NCI-H526 treated with DMSO at 0.1 percent for 48 hours (cell line): ENCODE measurements at regions not wholly inside any gene's neighbourhood (a gene's known extent, or its start where the extent isn't known, plus 50 kb on each side); places are given as distances from the start of the nearest gene placed in this dataset.

Experiments
- DNase-seq: peaks from one replicate; lab custom pipeline; 2025; lab: John Stamatoyannopoulos, UW

DNA sequence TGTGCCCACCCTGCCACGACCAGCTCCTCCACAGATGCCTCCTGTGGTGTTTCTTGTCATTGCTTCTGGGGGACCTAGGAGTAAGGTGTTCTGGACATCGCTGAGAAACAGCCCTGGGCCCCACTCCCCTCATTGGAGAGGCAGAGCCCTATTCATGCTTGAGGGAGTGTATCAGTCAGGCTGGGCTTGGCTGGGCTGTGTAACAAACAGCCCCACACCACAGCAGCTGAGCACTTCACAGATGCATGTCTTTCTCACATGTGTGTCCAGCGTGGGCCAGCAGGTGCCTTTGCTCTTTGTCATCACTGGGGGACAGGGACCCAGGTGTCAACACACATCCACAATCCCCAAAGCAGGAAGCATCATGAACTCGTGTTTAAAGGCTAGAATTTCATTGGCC lies 65.1 kb upstream of the FBRSL1 start:
- no peak for DNase-seq

DNA sequence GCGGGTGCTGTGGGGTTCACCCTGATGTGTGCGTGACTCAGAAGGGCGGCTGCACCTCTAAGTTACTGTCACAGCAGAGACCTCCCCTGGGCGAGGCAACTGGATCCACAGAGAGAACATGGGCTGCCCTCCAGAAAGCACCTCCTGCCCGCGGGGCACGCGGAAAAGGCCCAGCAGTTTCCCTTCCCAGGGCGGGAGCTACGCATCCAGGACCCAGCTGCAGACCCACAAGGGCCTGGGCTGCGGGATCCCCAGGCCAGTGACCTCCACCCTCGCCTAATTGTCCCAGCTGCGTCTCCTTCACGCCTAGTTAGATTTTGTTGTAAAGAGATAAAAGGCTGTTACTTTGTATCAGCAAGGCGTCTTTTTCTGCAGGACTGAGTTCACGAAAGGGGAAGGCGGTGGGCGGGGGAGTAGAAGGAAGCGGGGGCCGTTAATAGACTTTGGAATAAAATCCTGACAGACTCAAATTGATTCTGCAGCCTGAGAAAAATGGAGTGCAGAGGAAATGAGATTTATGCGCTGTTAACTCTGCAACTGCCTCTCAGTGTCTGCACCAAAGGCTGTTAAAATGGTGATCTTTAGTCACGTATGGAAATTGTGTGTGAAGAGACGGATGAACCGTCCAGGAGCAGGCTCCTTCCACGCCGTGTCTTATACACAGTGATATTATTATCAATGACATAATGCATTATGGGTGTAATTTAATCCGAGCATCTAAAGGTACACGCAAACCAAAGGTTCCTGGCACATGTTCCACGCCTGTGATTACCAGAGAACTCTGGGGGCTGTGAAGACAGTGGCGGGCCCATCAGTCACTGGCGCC lies 65.9 kb upstream of the FBRSL1 start:
- no peak for DNase-seq

DNA sequence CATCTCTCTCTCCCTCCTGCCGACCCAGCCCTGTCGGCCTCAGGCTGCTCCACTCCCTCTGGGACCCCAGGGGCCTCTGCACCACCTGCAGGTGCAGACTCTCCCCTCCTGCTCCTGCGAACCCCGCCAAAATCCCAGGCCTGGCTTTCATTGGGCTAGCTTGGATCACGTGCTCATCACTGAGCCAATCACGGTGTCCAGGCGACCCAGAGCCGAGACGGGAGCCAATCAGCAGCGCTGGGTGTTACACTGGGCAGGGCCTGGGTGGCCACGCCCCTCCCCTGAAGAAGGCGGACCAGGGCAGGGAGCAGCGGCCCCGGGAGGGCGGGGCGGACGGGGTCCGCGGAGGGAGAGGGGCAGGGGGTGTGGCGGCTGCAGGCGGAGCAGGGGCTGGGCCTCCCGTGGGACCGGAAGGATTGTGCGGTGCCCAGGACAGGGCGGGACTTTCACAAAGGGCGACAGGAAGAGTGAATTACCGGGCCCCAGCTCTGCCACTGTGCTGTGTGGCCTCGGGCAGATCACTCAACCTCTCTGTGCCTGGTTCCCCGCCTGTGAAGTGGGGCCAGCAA lies 66.6 kb upstream of the FBRSL1 start:
- peak; percentile 46 for DNase-seq

DNA sequence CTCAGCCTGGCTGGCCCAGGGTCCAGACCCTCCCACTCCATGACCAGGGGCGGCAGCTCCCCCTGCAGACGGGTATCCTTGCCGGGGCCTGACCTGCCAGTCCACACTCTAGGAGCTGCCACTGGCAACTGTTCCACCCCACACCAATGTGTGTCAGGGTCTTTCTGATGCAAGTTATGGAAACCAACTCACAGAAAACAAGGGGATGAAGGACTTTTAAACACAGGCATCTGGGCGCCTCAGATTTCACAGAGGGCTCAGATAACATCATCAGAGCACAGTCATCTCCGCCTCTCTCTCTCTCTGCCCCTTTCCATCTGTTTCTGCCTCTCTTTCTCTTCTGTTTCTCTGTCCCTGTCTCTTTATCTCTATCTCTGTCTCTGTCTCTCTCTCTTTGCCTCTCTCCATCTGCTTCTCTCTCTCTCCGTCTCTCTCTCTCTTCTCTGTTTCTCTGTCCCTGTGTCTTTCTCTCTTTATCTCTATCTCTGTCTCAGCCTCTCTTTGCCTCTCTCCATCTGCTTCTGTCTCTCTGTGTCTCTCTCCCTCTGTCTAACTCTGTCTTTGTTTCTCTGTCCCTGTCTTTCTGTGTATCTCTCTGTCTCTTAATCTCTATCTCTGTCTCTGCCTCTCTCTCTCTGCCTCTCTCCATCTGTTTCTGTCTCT lies 67.4 kb upstream of the FBRSL1 start:
- no peak for DNase-seq

DNA sequence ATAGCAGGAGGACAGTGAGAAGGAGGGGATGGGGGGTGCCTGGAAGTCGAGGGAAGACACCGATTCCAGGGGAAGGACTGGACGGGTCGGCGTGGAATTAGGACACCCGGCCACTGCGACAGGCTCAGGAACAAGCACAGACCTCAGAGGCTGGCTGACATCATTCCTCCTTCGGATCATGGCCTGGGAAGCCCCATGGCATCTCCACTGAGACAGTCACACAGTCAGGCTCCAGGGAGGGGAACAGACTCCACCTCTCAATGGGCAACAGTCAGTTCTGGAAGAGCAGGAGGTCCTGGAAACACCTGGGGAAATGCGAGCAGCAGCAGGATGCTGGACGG lies 67.9 kb upstream of the FBRSL1 start:
- no peak for DNase-seq

DNA sequence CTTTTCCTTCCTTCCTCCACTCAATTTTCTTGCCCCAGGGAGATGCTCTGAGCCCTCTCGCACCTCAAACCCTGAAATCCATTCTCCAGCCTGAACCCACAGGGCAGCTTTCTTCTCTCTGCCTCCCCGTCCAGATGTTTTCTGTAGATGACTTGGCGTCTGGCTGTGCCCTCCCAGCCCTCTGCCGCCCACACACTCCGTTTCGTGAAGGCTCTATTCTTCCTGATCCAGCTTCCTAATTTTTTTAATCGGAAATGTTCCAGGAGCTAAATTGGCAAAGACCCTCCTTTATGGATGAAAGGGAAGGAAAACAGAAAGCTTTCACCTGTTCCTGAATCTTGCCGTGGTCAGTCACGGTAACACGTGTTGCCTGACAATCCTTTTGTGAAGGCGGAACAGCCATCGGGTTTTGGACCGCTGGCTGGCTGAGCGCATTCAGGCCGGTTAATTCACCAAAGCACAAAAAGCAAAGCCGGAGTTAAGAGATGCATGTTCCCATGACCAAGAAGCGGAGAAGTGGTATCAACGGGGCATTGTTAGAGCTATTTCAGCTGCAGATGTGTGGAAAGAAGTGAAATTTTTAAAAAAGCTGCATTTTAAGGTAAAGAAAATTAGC lies 70.2 kb upstream of the FBRSL1 start:
- DNase-seq: no peak

DNA sequence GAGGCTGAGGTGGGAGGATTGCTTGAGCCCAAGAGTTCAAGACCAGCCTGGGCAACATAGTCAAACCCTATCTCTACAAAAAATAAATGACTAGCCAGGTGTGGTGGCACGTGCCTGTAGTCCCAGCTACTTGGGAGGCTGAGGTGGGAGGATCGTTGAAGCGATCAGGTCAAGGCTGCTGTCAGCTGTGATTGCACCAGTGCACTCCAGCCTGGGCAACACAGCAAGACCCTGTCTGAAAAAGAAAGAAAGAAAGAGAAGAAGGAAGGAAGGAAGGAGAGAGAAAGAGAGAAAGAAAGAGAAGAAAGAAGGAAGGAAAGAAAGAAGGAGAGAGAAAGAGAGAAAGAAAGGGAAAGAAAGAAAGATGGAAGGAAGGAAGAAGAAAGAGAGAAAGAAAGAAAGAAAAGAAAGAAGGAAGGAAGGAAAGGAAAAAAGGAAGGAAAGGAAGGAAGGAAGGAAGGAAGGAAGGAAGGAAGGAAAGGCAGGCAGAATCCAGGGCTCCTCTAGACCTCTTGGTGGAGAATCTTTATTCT lies 71.5 kb upstream of the FBRSL1 start:
- no peak for DNase-seq

DNA sequence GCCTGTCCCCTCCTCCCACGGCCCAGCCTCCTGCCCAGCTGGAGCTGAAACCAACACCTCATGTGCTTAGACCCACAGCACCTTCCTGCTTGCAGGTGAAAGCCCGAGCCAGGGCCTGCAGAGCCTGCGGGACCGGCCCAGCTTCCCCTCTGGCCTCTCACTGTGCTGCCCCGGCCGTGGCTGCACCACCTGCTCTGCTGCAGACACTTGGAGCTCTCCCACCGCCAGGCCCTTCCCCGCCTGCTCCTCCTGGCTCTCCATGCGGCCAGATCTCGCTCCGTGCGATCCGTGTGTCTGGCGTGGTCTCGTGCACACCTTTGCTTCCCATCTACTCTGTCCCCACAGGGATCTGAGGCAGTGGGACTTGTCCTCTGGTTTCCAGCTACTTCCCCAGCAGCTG lies 72.2 kb upstream of the FBRSL1 start:
- no peak for DNase-seq

DNA sequence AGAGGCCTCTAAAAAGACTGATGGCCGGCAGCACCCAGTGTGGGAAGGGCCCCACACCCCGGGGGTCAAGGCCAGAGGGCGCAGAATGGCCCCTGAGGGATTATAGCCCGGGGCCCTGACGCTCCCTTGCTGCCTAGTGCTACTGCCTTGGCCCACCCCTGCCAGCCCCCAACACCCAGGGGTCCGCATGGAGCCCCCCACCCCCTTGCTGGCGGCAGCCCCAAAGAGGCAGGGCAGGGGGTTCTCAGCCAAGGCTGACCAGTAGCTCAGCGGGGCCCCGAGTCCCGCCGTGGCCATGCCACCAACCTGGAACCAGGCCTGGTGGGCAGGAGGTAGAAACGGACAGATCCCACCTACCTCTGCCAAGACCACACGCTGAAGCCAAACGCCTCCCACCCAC lies 73.1 kb upstream of the FBRSL1 start:
- DNase-seq: no peak

DNA sequence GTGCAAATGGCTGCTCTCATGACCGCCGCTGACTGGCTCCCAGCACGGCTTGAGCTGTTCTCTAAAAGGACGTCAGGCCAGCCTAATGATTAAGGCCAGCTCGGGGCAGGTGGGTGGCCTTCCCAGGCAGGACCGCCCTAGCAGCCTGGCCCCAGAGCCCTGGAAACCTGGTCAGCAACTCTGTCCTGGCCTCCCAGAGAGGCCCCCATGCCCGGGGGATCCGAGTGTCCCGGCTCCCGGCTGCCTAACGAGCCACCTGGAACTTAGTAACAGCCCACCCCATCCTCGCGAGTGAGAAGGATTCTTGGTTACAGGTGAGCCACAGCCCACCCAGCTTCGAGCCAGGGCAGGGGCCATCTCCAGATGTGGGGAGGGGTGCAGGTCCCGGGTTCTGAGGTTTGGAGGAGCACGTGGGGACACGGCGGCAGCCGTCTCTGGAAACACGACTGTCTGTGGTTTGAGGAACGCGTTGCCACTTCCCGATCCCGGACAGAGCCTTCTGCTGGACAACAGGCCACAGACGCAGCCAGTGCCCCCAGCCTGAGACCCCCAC lies 73.8 kb upstream of the FBRSL1 start:
- DNase-seq: no peak

DNA sequence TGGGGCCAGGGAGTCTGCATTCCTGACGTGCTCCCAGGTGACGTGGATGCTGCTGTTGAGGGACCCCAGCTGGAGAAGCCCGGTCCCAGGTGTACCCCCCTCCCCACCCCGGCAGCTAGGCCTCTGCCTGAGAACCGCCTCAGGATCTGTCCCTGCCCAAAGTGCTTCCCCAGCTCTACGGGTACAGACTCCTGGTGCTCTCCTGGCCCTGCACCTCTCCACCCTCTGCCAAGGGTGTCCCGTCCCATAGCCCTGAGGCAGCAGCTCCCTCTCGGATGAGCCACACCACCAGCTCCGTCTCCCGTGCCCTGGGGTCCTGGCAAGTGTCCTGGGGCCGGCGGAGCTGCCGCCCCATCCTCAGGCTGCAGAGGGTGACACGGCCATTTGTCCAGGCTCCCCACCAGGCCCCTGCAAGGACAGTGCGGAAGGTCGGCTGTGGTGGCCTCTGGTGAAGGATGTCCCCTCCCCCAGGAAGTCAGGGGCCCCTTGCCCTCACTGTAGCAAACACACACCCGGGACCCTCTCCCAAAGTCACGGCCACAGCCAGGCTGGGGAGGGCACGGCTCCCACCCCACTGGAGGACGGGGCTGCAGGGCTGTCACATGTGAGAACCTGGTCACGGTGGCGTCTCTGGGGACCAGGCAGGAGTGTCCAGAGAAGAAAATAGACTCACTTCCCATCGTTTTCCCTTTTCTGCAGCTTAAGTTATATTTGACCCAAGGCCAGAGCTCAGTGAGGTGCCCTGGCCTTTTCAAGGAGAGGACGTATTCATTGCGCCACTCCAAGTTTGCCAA lies 74.4 kb upstream of the FBRSL1 start:
- DNase-seq: no peak

DNA sequence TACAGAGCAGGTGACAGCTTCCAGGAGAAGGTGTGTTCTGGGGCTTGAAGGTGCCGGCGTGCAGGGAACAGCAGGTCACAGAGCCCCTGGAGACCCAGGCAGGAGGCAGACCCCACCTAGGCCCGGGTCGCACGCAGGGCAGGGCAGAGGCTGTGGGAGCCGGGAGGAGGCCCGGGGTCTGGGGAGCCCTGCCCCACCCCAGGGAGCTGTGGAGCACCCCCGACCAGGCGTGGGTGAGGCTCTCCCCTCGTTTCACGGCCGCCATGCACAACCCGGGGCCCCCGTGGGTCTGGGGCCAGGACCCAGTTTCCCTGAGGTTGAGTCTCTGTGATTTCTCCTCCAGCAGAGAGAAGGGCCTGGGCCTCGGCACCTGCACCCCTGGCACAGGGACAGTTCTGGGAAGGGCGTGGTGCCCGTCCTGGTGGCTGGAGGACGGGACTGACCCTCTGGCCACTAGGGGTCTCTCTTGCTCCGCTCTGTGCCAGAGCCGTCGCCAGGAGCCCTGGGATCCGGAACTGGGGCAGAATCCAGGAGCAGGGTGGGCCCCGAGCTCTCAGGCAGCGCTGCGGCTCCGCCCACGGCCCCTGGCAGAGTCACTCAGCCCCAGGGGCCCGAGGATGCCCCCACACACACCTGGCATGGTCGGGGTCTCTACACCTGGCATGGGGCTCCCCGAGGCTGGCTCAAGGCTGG lies 75.2 kb upstream of the FBRSL1 start:
- peak; percentile 35 for DNase-seq

DNA sequence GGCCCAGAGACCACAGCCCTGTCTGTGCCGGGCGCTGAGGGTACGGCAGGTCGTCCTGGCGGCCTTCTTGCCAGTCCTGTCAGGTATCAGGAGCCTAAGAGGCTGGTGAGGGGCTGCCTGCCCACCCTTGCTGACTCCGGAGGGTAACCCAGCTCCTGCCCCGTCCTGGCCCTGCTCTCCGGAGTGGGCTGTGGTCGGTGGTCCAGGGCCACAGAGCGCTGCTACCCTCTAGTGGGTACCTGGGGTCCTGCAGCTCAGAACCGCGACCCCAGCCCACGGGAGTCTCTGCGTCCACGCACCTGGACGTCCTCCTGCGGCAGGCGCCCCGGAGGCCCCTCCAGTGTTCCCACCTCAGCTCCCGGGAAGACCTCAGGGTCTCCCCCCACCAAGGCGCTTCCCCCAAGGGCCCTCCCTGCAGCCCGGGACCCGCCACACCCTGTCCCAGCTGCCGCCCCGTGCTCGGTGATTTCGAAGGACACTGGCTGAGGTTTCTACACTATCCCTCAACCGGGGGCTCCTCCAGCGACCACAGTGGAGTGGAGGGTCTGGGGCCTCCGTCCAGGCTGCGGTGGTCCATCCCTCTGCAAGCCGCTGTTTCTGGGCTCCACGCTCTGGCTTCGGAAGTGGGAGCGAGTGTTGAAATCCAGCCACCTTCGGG lies 75.9 kb upstream of the FBRSL1 start:
- DNase-seq: no peak

DNA sequence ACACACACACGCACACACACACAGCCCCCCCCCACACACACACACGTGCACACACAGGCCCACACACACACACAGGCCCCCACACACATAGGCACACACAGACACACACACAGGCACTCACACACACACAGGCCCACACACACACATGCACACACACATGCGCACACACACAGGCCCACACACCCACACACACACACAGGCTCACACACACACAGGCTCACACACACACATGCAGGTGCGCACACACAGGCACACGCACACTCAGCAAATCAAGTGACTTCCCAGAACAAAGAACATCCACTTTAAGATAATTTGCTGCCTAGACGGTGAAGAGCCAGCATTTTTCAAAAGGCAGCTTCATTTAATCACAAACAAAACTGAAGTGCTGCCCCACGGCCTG lies 78.5 kb upstream of the FBRSL1 start:
- DNase-seq: no peak

DNA sequence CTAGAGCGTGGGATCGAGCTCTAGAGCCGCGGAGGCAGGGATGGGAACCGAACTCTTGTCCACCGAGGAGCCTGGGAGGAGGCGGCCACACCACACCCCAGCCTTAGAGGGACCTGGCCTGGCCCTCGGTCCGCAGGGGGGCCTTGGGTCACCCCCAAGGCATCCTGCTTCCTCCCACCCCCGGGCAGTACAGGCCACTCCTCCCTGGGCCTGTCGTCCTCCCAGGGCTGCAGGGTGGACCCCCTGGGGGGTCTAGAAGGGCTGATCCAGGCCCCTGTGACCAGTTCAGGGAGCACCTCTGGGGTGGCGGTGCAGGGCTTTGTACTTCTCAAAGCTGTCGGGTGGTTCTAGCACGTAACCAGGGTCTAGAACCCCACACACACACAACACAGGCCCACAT lies 79.1 kb upstream of the FBRSL1 start:
- DNase-seq: no peak

DNA sequence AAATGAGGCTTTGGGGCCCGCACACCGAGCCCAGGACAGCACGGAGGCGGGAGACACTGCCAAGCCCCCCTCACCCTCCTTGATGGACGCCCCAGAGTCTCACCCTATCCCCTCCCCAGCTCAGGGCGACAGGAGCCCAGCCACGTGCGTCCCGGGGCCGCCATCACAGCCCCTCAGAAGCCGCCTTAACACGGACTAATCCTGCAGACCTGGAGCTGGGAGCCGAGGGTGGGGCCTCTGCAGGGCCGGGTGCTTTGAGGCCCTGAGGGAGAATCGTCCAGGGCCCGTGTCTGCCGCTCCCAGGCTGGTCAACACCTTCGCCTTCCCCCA lies 79.7 kb upstream of the FBRSL1 start:
- DNase-seq: no peak

DNA sequence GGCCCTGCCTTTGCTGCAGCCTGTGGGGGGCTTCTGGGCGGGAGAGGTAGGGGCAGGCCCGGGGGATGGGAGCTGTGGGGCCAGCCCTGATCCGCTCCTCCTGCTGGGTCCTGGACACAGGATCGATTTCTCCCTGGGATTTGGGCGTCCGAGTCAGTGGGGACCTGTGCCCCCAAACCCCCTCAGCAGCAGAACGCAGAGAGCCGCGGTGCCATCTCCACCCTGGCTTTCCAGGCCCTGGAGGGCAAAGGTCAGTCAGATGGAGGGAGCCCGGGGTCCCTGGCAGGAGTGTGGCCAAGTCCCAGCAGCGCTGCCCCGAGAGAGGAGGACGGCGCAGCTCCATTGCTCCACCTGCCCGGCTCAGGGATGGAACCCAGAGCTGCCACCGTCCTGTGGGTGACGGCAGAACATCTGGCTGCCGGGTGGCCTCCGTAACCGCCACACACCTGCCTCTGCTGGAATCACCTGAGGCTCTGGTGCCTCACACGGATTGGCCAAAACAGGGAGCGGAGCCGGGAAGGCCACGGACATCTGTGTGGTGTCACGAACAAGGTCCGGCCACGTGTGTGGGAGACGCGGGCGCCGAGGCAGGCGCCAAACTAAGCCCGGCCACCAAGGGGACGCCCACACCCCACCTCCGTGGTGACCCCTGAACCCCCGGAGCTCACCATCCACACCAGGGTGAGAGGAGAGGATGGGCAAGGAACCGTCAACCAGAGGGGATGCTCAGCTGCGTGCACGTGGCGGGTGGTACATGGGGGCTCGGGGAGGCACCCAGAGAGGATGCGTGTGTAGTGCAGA lies 80.3 kb upstream of the FBRSL1 start:
- DNase-seq: no peak

DNA sequence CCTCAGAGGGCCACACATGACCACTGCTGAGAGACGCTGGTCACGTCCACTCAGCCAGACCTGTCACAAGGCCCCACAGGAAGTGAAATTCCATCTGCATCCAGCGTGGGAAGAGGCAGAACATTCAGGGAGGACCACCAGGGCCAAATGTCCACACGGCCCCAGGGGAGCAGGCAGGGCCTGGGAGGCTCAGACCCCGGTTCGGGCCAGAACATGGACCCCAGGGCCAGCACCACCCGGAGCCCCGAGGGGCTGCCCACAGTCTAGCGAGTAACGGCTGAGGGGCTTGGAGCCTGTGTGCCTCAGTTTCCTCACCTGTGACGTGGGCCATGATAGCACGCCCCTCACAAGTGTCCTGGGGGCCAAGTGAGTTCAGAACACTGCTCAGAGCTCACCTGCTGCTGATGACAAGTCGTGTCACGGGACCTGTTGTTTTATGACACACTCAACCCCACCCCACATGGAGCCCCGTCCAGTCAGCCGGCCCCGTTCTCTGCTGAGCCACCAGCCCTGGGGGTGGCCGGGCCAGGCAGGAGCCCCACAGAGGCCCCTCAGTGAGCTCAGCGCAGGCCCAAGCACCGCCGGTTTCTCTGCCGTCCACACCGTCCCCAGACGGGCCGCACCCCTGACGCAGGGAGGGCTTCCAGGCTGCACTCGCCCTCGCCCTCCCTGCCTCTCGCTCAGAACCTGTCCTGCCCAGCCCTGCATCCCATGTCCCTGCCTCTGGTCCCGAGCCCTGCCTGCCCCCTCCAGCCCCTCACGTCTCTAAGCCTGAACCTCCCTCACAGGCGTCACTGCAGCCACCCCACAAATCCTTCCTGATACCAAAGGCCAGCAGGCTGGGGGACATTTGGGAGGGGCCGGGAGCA lies 79.5 kb upstream of the GALNT9 start:
- DNase-seq: no peak

DNA sequence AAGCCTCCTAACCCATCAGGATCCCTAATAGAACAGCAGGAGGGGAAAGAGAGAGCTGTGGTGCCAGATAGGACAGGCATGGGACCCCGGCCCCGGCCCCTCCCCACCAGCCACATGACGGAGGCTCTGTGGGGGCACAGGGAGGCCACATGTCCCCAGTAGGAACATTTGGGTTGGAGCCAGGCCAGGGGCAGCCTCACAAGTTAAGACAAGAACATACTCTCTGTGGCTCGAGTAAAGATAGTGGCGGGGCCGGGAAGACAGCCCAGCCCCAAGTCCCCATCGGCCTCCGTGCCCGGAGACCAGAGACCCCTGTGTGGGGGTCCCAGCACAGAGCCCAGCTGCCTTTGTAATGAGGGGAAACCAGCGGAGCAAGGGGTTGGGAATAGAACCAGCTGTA lies 78.6 kb upstream of the GALNT9 start:
- no peak for DNase-seq
